HCT116 (cell line): ENCODE measurements at regions not wholly inside any gene's neighbourhood (a gene's known extent, or its start where the extent isn't known, plus 50 kb on each side); places are given as distances from the start of the nearest gene placed in this dataset.

Experiments
- CEBPB ChIP-seq: IDR thresholded peaks from 2 replicates; pipeline ENCODE4 v1.6.1; 2012; ENCODE audit warnings: low read depth
- EGR1 ChIP-seq: IDR thresholded peaks from 2 replicates; pipeline ENCODE4 v1.6.1; 2012; ENCODE audit warnings: low read depth
- EZH2 ChIP-seq: fragments of 200-600 bp; sonication (generic); IDR thresholded peaks from 2 replicates; pipeline ENCODE4 v1.6.1; 2017; ENCODE audit warnings: antibody characterized with exemption, mixed run types
- EZH2phosphoT487 ChIP-seq: fragments of 200-600 bp; IDR thresholded peaks from 2 replicates; pipeline ENCODE4 v1.6.1; 2018; ENCODE audit warnings: antibody characterized with exemption, borderline replicate concordance
- POLR2A ChIP-seq: IDR thresholded peaks from 2 replicates; pipeline ENCODE4 v1.7.0; 2011; ENCODE audit warnings: borderline replicate concordance; ENCODE audit not compliant: insufficient read depth, insufficient read length; ENCODE audit errors: extremely low read depth
- POLR2AphosphoS5 ChIP-seq: IDR thresholded peaks from 2 replicates; pipeline ENCODE4 v1.6.1; 2011; ENCODE audit warnings: mild to moderate bottlenecking, low read depth, low read length, moderate library complexity
- RAD21 ChIP-seq: IDR thresholded peaks from 2 replicates; pipeline ENCODE4 v1.6.1; 2012; ENCODE audit warnings: low read depth, mild to moderate bottlenecking
- SP1 ChIP-seq: IDR thresholded peaks from 2 replicates; pipeline ENCODE4 v1.6.1; 2012; ENCODE audit warnings: low read depth
- ZNF274 ChIP-seq: fragments of 200-500 bp; sonication (Bioruptor generic); IDR thresholded peaks from 2 replicates; pipeline ENCODE4 v1.6.1; 2014; ENCODE audit warnings: mild to moderate bottlenecking, low read depth, low read length, inconsistent platforms
- TF ChIP-seq, protein P1 (sequence below): IDR thresholded peaks from 2 replicates; pipeline ENCODE4 v1.6.1; 2012
- TF ChIP-seq, protein P2 (sequence below), 3 experiments: fragments of 200-600 bp in 1 of 3; sonication (generic) in 1 of 3; IDR thresholded peaks in 2 of 3; conservative IDR thresholded peaks in 1 of 3; 2 replicates each; pipeline ENCODE4 v1.5.1; 2012 to 2017; ENCODE audit warnings: low read depth in 2 of 3, low read length in 2 of 3, antibody characterized with exemption in 1 of 3, borderline replicate concordance in 1 of 3, control low read depth in 1 of 3, mild to moderate bottlenecking in 1 of 3, mixed read lengths in 1 of 3, mixed run types in 1 of 3, moderate library complexity in 1 of 3; ENCODE audit not compliant: insufficient read depth in 1 of 3
- TF ChIP-seq, protein P3 (sequence below): IDR thresholded peaks from 2 replicates; pipeline ENCODE4 v1.6.1; 2012

DNA sequence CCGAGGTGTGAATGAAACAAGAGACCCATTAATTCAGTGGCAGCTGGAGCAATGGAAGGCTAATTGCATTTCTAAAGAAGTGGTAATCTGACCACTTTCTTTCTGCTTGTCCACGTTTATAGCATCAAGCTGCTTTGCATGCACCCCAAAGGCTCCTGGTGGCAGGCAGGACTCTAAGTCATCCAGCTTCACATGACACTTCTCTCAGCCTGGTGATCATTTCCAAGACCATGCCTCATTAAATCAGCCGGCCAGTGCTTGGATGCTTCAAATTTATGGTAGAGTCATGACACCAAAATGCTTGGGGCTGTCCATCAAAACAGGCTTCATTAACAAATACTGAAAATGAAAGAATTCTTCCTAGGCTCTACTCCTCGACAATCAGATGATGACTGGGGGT is 614.9 kb downstream of the DOK5 start:
- TF ChIP-seq, protein P1, sequence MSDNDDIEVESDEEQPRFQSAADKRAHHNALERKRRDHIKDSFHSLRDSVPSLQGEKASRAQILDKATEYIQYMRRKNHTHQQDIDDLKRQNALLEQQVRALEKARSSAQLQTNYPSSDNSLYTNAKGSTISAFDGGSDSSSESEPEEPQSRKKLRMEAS = no peak
- TF ChIP-seq, protein P2, sequence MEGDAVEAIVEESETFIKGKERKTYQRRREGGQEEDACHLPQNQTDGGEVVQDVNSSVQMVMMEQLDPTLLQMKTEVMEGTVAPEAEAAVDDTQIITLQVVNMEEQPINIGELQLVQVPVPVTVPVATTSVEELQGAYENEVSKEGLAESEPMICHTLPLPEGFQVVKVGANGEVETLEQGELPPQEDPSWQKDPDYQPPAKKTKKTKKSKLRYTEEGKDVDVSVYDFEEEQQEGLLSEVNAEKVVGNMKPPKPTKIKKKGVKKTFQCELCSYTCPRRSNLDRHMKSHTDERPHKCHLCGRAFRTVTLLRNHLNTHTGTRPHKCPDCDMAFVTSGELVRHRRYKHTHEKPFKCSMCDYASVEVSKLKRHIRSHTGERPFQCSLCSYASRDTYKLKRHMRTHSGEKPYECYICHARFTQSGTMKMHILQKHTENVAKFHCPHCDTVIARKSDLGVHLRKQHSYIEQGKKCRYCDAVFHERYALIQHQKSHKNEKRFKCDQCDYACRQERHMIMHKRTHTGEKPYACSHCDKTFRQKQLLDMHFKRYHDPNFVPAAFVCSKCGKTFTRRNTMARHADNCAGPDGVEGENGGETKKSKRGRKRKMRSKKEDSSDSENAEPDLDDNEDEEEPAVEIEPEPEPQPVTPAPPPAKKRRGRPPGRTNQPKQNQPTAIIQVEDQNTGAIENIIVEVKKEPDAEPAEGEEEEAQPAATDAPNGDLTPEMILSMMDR (IDR thresholded peaks at IDR 0.05 in 2 of 3, conservative IDR thresholded peaks at IDR 0.05 in 1 of 3; ENCODE audit: borderline replicate concordance in 1 of 3, insufficient read depth in 1 of 3, low read depth in 2 of 3, low read length in 2 of 3) = no peak
- no peak for TF ChIP-seq EZH2
- no peak for TF ChIP-seq EGR1
- no peak for TF ChIP-seq EZH2phosphoT487
- TF ChIP-seq CEBPB = no peak
- no peak for TF ChIP-seq POLR2AphosphoS5
- TF ChIP-seq, protein P3, sequence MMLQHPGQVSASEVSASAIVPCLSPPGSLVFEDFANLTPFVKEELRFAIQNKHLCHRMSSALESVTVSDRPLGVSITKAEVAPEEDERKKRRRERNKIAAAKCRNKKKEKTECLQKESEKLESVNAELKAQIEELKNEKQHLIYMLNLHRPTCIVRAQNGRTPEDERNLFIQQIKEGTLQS = no peak
- TF ChIP-seq POLR2A = no peak
- no peak for TF ChIP-seq SP1
- TF ChIP-seq ZNF274 = no peak
- TF ChIP-seq RAD21 = no peak
